NCI-H2107 treated with DMSO at 0.1 percent for 48 hours (cell line): ENCODE measurements at regions not wholly inside any gene's neighbourhood (a gene's known extent, or its start where the extent isn't known, plus 50 kb on each side); places are given as distances from the start of the nearest gene placed in this dataset.

Source experiments
- DNase-seq: peaks from one replicate; lab custom pipeline; 2025; ENCODE audit not compliant: unreplicated experiment; lab: John Stamatoyannopoulos, UW

- no peak for DNase-seq
Measured at GRCh38 chr2:51085420-51086068, 53.6 kb upstream of the NRXN1 start.

- no peak for DNase-seq
Measured at GRCh38 chr2:51084750-51085149, 52.8 kb upstream of the NRXN1 start.
